Embryonic facial prominence (tissue), 1 donor: ENCODE measurements at regions not wholly inside any gene's neighbourhood (a gene's known extent, or its start where the extent isn't known, plus 50 kb on each side); places are given as distances from the start of the nearest gene placed in this dataset.
"Not testable (repeated sequence)": the region's sequence is repeated elsewhere in the genome, so short reads cannot be mapped to it uniquely, and the experiment has no call there.

Experiments
- DNase-seq: peaks from one replicate; pipeline ENCODE4 v3.0.0-alpha.2; 2016; ENCODE audit errors: extremely low spot score

DNA sequence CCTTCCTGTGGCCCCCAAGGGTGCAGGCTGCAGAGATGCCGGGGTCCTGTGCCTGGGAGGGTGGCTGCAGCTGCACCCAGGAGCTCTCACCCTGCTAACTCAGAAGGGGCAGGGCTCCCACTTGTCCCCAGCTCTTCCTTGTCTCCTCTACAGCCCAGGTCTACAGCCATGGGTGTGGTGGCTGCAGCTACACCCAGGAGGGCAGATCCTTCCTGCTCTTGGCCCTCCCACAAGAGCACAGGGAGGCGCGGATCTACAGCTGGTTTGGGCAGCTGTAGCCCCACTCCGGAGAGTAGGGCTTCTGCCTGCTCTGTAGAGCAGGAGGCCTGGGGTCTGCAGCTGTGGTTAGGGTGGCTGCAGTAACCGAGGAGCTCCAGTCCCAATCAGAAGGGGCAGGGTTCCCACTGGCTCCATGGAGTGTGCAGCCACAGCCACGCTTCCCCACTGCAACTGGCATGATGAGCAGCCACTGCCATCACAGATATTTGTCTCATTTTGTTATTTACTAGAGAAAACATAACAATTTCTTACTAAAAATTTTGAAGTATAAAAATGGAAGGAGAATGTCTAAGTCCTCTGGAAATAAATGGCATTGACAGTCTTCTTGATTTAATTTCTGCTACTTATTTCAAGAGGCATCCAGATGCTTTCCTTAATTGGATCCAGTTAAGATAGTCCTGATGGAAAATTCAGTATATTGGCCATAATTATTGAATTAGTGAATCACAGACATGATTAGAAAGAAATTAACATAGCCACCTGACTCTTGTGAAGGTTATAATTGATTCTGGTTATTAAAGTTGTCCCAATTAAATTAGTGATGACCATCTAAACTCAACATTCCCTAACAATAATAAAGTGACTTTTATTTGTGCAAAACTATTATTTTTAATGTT is 233.6 kb downstream of the KCNE4 start:
- DNase-seq = no peak

DNA sequence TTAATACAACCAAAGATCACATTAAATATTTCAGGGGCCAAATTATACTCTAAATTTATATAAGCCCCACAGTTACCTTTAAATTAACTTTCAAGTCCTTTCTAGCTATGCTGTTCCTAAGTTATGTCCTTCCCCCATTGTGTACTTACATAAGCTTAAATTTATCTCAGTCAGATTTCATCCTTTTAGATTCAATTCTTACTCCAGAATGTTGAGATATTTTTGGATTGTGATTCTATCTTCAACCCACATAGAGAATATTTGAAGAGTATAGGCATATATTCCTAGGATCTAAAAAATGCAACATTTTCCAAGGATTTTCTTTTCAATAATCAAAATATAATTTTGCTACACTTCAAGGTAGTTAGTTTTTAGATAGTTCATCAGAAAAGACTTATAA is 242.8 kb downstream of the KCNE4 start:
- DNase-seq = no peak

DNA sequence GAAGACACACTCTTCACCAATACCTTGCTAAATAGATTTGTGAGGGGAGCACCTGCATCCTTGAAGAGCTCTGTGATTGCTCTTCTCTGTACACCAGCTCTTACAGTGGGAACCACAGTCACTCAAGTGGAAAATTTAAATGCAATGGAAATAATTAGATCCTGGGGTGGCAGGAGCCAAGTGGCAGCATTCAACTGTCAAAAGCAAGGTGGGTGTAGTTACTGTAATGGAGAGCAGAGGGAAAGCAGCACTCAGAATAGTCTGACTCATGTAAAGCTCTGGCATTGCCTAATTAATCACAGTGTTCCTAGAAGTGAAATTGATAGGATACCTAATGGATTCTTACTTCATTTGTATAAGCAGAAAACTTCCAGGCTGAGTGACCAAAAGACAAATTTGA is 245.8 kb downstream of the KCNE4 start:
- DNase-seq = no peak

DNA sequence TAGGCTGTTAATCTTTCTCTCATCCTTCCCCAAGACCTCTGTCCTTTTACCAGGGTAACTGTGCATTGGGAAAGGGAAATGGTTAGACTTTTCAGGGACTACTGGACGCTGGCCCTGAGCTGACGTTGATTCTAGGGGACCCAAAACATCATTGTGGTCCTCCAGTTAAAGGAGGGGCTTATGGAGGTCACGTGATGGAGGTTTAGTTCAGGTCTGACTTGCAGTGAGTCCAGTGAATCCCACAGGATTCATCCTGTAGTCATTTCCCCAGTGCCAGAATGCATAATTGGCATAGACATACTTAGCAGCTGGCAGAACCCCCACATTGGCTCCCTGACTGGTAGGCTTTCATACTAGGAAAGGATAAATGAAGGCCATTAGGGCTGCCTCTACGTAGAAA is 246.3 kb downstream of the KCNE4 start:
- not testable (repeated sequence) for DNase-seq

DNA sequence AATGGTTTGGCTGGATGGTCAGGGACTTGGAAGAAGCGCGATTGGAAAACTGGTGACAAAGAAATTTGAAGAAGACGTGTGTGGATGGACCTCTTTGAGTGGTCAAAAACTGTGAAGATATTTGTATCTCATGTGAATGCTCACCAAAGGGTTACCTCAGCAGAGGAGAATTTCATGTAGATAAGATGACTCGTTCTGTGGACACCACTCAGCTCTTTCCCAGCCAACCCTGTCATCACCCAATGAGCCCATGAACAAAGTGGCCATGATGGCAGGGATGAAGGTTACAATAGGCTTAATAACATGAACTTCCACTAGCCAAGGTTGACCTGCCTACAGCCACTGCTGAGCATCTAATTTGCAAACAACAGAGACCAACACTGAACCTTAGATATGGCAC is 248.3 kb downstream of the KCNE4 start:
- no peak for DNase-seq

DNA sequence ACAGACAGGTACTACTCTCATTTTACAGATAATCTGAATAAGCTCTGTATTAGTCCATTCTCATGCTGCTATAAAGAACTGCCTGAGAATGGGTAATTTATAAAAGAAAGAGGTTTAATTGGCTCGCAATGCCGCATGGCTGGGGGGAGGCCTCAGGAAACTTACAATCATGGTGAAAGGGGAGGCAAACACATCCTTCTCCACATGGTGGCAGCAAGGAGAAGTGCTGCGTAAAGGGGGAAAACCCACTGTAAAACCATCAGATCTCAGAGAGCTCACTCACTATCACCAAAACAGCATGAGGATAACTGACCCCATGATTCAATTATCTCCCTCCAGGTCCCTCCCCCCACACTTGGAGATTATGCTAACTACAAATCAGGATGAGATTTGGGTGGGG is 254.4 kb downstream of the KCNE4 start:
- DNase-seq = no peak

DNA sequence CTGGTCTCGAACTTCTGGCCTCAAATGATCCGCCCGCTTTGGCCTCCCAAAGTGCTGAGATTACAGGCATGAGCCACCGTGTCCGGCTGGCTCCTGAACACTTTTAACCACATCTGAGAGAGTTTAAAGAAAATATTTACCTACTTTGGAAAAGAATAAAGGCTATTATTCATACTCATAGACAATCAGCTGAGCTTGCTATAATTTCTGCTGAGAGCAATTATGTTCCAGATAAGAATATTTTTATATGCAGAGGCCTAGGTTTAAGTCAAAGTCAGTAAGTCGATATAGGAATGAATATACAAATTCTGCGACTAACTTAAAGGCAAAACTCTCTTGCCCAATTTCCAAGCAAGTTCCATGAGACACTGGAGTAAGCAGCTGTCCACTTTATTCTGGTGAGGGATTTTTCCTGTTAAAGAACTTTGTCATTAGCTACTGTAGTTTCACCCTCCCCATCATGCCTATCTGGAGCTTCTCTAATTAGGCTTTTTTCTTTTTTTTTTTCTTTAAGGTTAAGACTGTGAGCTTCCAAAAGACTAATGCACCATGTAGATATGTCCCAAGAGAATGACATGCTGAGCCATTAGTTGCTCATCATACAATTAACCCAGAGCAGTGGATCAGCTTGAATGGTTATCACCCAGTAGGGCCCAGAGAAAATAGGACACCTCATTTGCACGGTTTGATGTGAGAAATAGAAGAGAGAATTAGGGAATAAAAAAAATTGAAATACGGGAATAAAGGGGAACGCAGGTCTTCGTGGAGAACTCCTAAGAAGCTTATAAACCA is 260.1 kb downstream of the KCNE4 start:
- DNase-seq = no peak

DNA sequence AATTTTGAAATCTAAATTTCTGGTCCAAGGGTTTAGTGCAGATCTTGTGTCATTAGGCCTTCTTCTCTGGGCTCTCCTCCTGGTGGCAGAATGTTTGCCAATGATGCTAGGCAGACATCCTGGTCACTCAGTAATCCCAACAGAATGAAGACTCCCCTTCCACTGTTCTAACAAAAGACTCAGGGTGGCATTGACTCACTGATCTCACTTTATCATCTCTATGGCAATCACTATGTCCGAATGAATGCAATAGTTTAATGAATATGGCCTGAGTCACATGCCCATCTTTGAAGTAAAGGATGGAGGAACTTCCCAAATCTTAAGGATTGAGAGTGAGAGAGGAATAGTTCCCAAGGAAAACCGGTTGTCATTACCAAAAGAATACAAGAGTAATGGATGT is 261.1 kb downstream of the KCNE4 start:
- DNase-seq = no peak

DNA sequence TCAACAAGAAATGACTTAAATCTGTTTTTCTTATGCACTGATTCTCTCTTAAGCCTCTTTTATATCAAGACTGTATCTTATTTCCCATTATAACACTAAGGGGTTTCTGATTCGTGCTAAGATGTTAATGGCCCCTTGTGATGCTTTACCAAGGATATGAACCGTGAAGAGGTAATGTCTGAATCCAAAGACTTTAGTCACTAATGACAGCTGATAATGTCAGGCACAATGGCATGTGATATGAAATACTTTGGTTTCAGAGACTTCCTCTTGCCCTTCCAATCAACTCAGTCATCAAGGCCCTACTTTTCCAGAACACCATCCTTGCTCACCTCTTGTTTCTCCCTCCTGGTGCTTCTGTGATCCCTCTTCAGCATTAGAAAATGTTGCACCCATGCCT is 262.8 kb downstream of the KCNE4 start:
- DNase-seq = no peak

DNA sequence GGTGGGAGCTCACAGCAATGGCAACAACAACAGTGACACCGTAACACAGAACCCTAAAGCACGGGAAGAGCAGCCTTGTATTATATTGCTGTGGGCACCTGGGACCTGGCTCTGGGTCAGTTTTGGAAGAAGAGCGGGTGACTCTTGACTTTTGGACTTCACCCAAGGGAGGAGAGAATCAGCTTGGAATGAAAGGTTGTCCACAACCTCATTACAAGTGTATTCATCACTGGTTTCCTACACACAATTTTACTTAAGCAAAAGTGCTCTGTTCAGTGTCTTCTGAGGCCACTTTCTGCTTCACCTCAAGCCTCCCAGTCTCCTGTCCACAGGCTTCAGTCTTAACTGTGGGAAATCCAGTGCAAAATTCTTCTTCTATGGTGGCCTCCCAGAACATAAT is 263.8 kb downstream of the KCNE4 start:
- DNase-seq = no peak

DNA sequence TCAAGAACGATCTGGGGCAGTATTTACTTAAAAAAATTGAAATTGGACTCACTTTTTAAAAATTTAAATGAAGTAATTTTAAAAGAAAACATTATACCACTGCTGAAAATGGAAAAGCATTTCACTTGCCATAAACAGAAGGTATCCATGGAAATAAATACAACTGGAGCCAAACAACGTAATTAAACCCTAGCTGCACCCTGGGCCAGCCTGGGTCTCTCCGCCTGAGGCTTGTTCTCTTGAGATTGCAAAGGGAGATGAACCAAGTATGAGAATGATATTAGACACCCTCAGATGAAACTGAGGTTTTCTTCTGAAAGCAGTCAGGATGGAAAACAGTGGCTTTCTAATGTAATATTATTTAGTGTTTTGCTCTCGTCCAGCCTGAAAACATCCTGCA is 264.4 kb downstream of the KCNE4 start:
- DNase-seq = no peak

DNA sequence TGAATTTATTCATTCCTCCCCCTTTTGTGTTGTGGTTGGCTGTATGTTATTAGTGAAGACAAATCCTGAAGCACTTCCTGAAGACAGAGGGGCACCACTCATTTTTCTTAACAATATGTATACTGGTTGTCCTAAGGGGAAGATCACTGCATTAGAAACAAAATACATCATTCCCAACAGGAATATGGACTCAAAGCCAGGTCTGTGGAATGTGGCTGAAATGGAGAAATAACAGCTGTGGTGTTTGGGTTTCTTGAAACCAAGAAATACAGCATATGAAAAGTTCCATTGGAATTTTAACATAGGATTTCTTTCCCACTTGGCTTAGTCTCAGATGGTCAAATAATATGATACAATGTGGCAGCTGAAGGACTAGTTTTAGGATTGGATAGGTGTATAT is 267.6 kb downstream of the KCNE4 start:
- DNase-seq = no peak

DNA sequence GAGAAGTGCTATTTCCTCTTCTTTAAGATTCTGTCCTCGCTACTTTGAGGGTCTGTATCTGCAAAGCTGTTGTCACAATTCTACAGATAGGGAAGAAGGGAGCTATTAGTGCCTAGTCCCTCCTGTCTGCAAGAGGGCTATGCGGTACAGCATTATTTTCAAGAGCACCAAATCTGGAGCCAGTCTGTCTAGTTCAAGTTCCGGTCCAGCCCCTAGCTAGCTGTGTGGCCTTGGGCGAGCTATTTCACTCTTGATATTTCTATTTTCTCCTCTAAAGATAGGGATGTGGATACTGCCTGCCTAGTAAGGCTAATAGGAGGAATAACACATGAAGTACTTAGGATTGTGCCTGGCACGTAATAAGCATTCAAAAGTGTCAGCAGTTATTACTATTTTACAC is 272.4 kb downstream of the KCNE4 start:
- DNase-seq = no peak

DNA sequence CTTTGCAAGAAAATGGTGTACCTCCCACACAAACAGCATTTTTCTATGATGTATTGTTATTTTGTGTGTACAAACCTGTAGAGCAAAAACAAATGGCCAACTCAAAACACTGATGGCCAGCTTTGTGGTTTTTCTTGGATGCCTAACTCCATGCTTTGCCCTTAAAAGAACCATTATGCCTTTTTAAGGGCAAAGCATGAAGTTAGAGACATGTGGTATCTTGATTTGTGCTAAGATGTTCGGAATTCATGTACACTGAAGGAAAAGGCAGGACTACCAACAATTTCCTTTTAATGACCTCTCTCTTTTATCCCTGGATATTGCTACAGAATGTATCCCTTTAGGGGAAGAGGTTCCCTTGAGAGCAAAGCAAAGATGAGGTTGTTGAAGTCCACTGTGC is 273.6 kb downstream of the SCG2 start:
- no peak for DNase-seq

DNA sequence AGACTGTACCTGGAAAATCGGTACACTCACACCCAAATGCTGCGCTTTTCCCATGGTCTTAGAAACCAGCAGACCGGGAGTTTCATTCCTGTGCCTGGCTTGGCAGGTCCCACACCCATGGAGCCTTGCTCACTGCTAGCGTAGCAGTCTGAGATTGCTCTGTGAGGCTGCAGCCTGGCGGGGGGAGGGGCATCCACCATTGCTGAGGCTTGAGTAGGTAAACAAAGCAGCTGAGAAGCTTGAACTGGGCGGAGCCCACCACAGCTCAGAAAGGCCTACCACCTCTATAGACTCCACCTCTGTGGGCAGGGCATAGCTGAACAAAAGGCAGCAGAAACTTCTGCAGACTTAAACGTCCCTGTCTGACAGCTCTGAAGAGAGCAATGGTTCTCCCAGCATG is 271.4 kb downstream of the SCG2 start:
- DNase-seq = not testable (repeated sequence)

DNA sequence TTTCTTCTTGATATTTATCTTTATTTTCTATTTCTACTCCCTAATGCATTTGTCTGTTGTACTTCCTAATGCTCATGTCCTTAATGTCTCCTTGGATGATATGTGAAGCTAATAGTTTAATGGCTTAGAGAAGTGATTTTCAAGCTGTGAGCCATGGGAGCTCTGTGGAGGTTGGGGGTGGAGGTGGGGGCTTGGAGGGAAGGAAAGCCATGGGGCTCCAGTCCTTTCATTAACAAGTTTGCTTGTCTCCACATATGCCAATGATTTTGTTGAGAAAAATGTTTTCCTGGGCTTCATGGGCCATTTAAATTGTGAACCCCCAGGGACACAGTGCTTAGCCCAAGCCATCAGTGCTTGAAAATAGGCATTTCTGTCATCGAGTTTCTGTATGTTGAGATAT is 264.1 kb downstream of the SCG2 start:
- DNase-seq = no peak

DNA sequence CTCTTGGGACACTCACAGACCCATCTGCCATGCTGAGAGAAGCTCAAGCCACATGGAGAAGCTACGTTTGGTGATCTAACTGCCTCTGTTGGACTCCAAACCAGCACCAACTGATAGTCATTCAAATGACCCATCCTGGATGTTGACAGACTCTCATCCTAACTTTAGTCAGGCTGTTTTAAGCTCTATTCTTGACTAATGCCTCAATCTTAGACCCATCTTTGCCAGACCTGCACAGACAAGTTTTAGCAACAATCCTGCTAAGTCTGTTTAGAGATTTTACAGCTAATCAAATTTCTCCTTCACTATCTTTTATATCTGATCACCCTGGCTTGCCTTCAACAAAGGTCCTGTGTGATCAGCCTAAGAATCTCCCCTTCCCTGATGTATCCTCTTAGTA is 245.1 kb downstream of the SCG2 start:
- no peak for DNase-seq

DNA sequence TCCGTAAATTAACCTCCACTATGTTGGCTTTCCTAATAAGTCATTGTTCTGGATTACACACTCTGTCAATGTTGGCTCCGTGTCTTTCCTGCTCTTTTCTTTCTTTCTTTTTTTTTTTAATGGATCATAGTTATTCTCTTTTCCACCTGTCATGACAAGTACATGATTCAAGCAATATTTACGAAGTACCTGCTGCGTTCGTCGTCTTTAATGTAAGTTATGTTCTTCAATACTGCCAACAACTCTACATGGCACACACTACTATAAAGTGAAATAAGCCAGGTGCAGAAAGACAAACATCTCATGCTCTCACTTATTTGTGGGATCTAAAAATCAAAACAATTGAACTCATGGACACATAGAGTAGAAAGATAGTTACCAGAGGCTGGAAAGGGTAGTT is 239.1 kb downstream of the SCG2 start:
- no peak for DNase-seq

DNA sequence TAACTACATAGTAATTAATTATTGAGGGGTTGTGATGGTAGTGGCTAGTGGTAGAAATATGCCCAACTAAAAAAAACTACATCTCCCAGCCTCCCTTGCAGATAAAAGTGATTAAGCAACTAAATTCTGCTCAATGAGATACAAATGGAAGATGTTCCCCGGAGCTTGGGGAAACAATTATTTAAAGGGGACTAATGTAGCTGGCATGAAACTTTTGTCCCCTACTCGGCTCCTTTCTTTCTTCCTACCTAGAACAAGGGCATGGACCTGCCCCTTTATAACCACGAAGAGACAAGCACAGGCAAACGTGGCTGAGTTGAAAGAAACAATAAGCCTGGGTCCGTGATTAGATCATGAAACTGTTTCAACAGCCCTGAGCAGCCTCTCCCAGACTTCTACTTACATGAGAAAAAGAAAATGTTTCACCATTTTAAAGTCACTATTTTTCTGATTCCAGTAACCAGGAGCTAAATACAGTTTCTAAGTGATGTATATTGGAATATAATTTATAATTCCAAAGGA is 236.9 kb downstream of the SCG2 start:
- DNase-seq = no peak

DNA sequence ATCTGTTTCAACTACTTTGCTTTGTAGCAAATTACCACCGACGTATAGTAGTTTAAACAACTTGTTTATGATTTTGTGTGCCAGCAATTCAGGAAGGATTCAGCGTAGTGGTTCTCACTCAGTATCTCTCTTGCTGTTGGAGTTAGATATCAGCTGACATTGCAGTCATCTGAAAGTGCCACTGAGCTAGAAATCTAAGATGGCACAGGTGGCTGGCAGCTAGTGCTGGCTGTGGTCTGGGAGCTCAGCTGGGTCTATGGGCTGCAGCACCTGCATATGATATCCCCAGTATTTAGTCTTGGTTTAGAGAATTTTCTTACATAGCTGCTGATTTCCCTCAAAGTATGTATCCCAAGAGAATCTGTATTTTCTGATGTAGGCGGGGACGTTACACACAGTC is 235.6 kb downstream of the SCG2 start:
- no peak for DNase-seq

DNA sequence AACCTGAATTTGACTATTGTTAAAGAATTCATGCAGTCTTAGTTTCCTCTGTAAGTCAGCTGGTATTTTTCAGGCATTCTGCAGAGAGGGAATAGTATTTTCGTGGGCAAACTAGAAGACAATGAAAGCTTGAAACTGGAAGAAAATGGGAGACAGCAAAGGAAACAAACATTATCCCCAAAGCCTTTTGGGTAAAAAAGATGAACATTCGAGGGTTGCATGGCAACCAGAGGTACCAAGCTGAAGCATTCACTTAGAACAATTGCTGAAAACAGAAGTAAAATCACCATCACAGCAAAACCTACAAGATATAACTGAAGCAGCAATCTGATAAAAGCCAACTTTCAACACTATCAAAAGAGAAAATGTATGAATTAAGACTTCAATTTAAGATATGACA is 233.7 kb downstream of the SCG2 start:
- no peak for DNase-seq

DNA sequence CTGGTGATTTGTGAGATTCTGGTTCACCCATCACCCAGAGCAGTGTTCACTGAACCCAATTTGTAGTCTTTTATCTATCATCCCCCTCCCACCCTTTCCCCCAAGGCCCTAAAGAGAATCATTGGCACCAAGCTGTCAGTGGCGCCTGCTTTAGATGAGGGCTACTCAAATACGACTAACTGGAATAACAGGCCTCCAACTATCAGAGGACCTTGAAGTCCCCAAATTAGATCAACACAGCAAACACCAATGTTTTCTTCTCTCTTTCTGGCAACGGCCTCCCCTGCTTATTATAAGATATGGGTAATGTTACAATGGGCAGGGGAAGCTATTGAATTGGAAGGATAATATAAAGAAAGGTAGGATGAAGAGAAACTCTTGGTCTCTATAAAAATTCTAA is 232.3 kb downstream of the SCG2 start:
- DNase-seq = no peak

DNA sequence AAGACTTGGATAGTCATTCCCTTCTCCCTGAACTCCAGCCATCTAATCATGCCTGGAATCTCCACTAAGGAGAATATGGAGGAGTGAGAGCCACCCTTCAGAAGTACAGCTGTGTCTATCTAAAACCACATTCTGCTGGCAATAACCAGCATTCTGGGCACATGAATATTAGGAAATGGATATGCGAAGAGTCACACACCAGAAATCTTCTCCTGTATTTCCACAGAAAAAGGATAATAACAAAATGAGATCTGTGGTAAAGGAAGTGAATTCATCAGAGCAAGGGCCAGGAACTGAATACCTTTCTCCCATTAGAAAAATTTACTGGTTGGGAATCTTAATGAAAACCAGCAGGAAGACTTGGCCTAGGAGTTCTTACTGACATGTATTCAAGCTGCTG is 218.8 kb downstream of the SCG2 start:
- DNase-seq = peak; percentile 9
